OCI-LY1 (cell line): ENCODE measurements at regions not wholly inside any gene's neighbourhood (a gene's known extent, or its start where the extent isn't known, plus 50 kb on each side); places are given as distances from the start of the nearest gene placed in this dataset.

Experiments used
- H2AFZ ChIP-seq: fragments of 200-600 bp; sonication (generic), shearing (Covaris generic); 2 replicates; pipeline ENCODE4 v1.6.0; 2014; ENCODE audit warnings: antibody characterized with exemption, mild to moderate bottlenecking, low read length
- H3F3A ChIP-seq: fragments of 200-600 bp; sonication (generic), shearing (Covaris generic); 2 replicates; pipeline ENCODE4 v1.6.0; 2014; ENCODE audit warnings: mild to moderate bottlenecking, antibody characterized with exemption, low read length, moderate library complexity; ENCODE audit not compliant: insufficient read depth
- H3K27ac ChIP-seq: fragments of 200-600 bp; sonication (generic); 2 replicates; pipeline ENCODE4 v1.5.1; 2014; ENCODE audit warnings: low read length, mixed run types, mild to moderate bottlenecking, low read depth; ENCODE audit not compliant: poor library complexity, severe bottlenecking
- H3K27me3 ChIP-seq: fragments of 200-600 bp; sonication (generic); 2 replicates; pipeline ENCODE4 v1.6.0; 2014; ENCODE audit warnings: antibody characterized with exemption, mild to moderate bottlenecking, low read length, moderate library complexity; ENCODE audit not compliant: insufficient read depth
- H3K36me3 ChIP-seq: fragments of 200-600 bp; sonication (generic); 2 replicates; pipeline ENCODE4 v1.6.1; 2014; ENCODE audit warnings: mild to moderate bottlenecking, antibody characterized with exemption, low read length, moderate library complexity, mixed read lengths; ENCODE audit not compliant: insufficient read depth
- H3K4me1 ChIP-seq: fragments of 200-600 bp; sonication (generic); 2 replicates; pipeline ENCODE4 v1.5.1; 2014; ENCODE audit warnings: mild to moderate bottlenecking, low read length, moderate library complexity; ENCODE audit not compliant: insufficient read depth, severe bottlenecking
- H3K4me2 ChIP-seq: fragments of 200-600 bp; sonication (generic), shearing (Covaris generic); 2 replicates; pipeline ENCODE4 v1.6.1; 2014; ENCODE audit warnings: low read length
- H3K4me3 ChIP-seq: fragments of 200-600 bp; sonication (generic); 2 replicates; pipeline ENCODE4 v1.5.1; 2014; ENCODE audit warnings: low read length, low read depth, mild to moderate bottlenecking, mixed read lengths; ENCODE audit not compliant: poor library complexity, severe bottlenecking
- H3K79me2 ChIP-seq: fragments of 200-600 bp; shearing (Covaris generic); 2 replicates; pipeline ENCODE4 v1.6.1; 2016; ENCODE audit warnings: mixed run types, low read length, mixed read lengths; ENCODE audit not compliant: insufficient read depth
- H3K9ac ChIP-seq: fragments of 200-600 bp; sonication (generic), shearing (Covaris generic); 2 replicates; pipeline ENCODE4 v1.6.1; 2014; ENCODE audit warnings: mild to moderate bottlenecking, low read length, mixed read lengths
- H3K9me2 ChIP-seq: fragments of 200-600 bp; sonication (generic), shearing (Covaris generic); 2 replicates; pipeline ENCODE4 v1.6.1; 2014; ENCODE audit warnings: low read depth, mild to moderate bottlenecking, low read length, mixed read lengths
- H3K9me3 ChIP-seq: fragments of 200-600 bp; shearing (Covaris generic); 2 replicates; pipeline ENCODE4 v1.6.1; 2014; ENCODE audit warnings: low read length, mixed read lengths
- H4K20me1 ChIP-seq: fragments of 200-600 bp; sonication (generic), shearing (Covaris generic); 2 replicates; pipeline ENCODE4 v1.6.0; 2016; ENCODE audit warnings: mild to moderate bottlenecking, low read length; ENCODE audit not compliant: insufficient read depth
- EZH2 ChIP-seq: fragments of 200-600 bp; sonication (generic), shearing (Covaris generic); IDR thresholded peaks from 2 replicates; pipeline ENCODE4 v1.8.0; 2017; ENCODE audit warnings: borderline replicate concordance, mixed run types, mild to moderate bottlenecking, antibody characterized with exemption, low read length, moderate library complexity, mixed read lengths
- TF ChIP-seq, protein P1 (sequence below): fragments of 200-600 bp; sonication (generic), shearing (Covaris generic); IDR thresholded peaks from 2 replicates; pipeline ENCODE4 v1.5.1; 2017; ENCODE audit warnings: mild to moderate bottlenecking, antibody characterized with exemption, low read length, moderate library complexity, mixed read lengths

DNA sequence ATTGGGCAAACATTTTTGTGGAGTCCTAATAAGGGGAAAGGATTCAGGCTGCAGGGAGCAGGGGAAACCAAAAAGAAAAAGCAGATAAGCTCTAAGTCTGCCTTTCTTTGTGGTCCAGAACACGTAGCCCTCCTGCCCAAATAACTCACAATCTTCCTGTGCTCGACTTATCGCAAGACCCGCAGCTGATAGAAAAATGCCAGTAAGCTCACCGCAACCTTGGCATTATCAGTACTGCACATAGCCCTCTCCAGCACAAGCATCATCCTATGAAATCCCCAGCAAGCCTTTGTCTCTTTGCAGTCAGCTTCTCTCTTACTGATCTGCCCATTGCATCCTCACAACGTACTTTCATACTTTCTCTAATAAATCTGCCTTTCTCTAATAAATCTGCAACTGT, 202.4 kb upstream of the HNRNPA3 start:
- Histone ChIP-seq H3K36me3 (no peaks in the 10 kb centered on the region), H3K27ac (no peak overlapping the region), H3K4me2 (no peak overlapping the region), H3K4me1 (no peaks in the 10 kb centered on the region), H3K4me3 (no peak overlapping the region), H3F3A (no peaks in the 10 kb centered on the region), H3K9me3 (no peaks in the 10 kb centered on the region), H3K9ac (no peak overlapping the region), H2AFZ (no peak overlapping the region), H3K79me2 (no peaks in the 10 kb centered on the region), H4K20me1 (no peaks in the 10 kb centered on the region), H3K9me2 (no peaks in the 10 kb centered on the region), H3K27me3 (no peaks in the 10 kb centered on the region)
- TF ChIP-seq, protein P1, sequence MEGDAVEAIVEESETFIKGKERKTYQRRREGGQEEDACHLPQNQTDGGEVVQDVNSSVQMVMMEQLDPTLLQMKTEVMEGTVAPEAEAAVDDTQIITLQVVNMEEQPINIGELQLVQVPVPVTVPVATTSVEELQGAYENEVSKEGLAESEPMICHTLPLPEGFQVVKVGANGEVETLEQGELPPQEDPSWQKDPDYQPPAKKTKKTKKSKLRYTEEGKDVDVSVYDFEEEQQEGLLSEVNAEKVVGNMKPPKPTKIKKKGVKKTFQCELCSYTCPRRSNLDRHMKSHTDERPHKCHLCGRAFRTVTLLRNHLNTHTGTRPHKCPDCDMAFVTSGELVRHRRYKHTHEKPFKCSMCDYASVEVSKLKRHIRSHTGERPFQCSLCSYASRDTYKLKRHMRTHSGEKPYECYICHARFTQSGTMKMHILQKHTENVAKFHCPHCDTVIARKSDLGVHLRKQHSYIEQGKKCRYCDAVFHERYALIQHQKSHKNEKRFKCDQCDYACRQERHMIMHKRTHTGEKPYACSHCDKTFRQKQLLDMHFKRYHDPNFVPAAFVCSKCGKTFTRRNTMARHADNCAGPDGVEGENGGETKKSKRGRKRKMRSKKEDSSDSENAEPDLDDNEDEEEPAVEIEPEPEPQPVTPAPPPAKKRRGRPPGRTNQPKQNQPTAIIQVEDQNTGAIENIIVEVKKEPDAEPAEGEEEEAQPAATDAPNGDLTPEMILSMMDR: no peak
- TF ChIP-seq EZH2: no peak

DNA sequence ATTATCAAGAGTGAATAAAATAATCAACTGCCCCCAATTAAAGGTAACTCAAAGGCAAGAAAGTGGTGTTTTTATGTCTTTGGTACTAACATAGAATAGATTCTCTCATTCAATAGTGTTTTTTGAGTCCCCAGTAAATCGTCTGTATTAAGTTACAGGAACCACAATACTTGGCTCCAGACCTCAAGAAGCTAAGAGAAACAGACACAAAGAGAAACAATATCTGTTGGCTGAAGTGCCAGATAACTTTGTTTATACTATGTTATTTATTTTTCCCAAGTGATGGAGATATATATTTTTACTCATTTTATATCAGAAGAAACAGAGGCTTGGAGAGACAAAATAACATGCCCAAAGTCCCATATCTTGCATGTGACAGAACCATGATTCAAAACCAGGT, 201.7 kb upstream of the HNRNPA3 start:
- TF ChIP-seq, protein P1: no peak
- TF ChIP-seq EZH2: no peak
- Histone ChIP-seq H4K20me1 (no peaks in the 10 kb centered on the region), H3K27me3 (no peaks in the 10 kb centered on the region), H3K9me3 (no peaks in the 10 kb centered on the region), H3K36me3 (no peaks in the 10 kb centered on the region), H2AFZ (no peak overlapping the region), H3K4me1 (no peaks in the 10 kb centered on the region), H3K9ac (no peak overlapping the region), H3K9me2 (no peaks in the 10 kb centered on the region), H3F3A (no peaks in the 10 kb centered on the region), H3K4me2 (no peak overlapping the region), H3K4me3 (no peak overlapping the region), H3K27ac (no peak overlapping the region), H3K79me2 (no peaks in the 10 kb centered on the region)

DNA sequence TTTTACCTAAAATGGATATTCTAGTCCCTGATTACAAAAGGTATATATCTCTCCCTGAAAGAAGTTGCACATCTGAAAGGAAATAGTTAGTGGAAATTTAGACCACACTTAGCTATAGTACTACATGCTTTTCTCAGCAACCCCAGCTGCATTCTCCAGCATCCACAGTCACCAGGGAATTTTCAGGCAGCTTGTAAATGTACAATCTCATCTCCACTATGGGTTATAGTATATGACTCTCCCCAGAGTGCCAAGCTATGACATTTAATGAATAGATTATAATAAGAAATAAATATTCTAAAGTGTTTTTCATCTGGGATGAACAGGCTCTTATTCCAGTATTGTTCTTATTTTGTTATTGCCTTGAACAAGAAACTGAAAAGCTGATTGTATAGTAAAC, 197.6 kb upstream of the HNRNPA3 start:
- no peaks in the 10 kb centered on the region for H3K79me2 ChIP-seq
- no peaks in the 10 kb centered on the region for H3F3A ChIP-seq
- no peak overlapping the region for H3K27ac ChIP-seq
- no peaks in the 10 kb centered on the region for H3K27me3 ChIP-seq
- H3K4me3 ChIP-seq: no peak overlapping the region
- no peaks in the 10 kb centered on the region for H3K36me3 ChIP-seq
- H3K9ac ChIP-seq: no peak overlapping the region
- no peaks in the 10 kb centered on the region for H4K20me1 ChIP-seq
- no peak overlapping the region for H3K4me2 ChIP-seq
- H3K9me2 ChIP-seq: no peaks in the 10 kb centered on the region
- no peak overlapping the region for H2AFZ ChIP-seq
- H3K9me3 ChIP-seq: no peaks in the 10 kb centered on the region
- TF ChIP-seq, protein P1: no peak
- TF ChIP-seq EZH2: no peak
- no peaks in the 10 kb centered on the region for H3K4me1 ChIP-seq
